GM11168 (cell line): ENCODE measurements at regions not wholly inside any gene's neighbourhood (a gene's known extent, or its start where the extent isn't known, plus 50 kb on each side); places are given as distances from the start of the nearest gene placed in this dataset.
"Not testable (repeated sequence)": the region's sequence is repeated elsewhere in the genome, so short reads cannot be mapped to it uniquely, and the experiment has no call there.

Experiments used
- in situ Hi-C: fragments of 300-500 bp; cut with MboI; formaldehyde crosslinking; loops from one replicate; pipeline ENCODE4 v1.12.0; 2022; ENCODE audit warnings: low sequenced_read_pairs; ENCODE audit not compliant: unreplicated experiment

DNA sequence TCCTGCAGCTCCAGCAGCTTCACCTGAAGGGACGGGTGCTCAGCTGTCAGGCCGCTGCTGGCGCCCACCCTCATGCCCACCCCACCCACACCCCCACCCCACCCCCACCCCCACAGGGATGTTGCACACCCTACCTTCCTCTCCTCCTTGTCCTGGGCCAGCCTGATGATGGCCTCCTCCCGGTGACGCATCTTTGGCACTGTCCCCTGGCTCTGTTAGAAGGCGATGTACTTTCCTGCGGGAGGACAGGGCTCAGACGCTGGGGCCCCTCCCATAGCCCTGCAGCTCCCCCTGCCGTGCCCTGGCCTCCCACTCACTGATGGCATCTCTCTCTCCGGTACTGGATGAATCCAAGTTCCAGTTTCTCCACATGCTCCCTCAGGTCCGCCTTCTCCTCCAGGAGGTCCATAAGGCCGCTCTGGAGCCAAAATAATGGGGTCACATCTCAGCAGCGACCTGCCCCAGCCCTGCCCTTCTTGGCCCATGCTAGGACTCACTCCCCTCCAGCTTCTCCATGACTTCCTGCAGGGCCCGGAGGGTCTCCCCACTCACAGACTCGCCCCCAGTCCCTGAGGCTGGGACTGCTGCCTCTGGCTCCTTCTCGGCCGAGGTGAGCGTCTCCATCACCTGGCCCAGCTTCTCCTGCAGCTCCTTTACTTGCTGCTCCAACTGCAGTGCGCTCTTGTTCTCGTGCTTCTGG is 55.2 kb downstream of the GOLGA8B start:
- in situ Hi-C loops = loop anchor here (25.0 kb wide), 2 partner anchors 291 to 491 kb away; partner anchors contain the start of genes AVEN and EMC4

DNA sequence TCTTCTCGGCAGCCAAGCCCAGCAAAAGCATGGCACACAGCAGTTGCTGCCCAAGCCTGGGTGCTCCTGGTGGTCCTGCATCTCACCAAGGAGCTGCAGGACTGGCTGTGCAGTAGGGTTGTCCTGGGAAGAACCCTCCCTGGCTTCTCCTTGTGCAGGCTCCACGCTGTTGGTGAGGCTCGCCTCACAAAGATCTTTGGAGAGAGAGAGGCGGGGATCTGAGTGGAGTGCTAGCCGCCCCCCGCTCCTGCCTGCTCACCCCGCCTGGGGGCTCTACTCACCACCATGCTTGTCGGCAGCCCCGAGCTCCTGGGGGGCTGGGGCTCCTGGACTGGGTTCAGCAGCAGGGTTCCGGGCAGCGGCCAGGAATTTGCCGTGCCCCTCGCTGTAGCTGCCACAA is 55.8 kb downstream of the GOLGA8B start:
- in situ Hi-C loops = loop anchor here (25.0 kb wide), 2 partner anchors 290 to 490 kb away; partner anchors contain the start of genes AVEN and EMC4

DNA sequence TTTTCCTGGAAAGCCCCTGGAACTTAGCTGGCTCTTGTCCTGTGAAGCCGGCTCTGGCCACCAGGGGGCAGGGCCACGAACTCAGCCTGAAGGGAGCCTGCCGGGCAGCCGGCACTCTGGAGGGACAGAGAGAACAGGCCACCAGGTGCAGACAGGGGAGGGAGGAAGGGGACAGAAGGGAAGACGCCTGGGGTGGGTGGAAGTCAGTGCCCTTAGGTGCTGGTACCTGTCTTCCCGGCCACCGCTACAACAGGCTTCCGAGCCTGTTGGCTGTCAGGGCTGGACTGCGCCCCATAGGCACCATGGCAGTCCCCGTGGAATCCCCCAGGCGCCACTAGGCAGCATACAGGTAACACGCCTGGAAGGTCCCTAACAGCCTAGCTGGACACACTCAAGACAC is 59.6 kb downstream of the GOLGA8B start:
- in situ Hi-C loops = not testable (repeated sequence)

DNA sequence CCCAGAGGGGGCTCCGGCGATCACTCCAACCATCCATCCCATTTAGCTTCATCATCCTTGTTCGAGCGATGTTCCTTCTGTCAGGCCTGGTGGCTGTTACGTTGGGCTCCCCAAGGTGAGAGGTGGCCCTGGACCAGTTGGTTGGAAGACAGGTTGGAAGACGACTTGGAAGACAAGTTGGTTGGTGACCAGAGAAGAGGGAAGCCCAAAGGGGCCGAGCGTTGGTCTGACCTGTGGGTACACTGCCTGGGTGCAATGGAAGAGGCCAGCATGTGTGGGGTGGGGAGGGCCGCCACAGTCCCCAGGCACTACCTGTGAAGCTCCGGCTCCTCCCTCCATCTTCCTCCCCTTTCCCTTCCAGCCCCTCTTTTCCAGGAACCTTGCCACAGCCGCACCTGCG is 60.9 kb downstream of the GOLGA8B start:
- in situ Hi-C loops = not testable (repeated sequence)

DNA sequence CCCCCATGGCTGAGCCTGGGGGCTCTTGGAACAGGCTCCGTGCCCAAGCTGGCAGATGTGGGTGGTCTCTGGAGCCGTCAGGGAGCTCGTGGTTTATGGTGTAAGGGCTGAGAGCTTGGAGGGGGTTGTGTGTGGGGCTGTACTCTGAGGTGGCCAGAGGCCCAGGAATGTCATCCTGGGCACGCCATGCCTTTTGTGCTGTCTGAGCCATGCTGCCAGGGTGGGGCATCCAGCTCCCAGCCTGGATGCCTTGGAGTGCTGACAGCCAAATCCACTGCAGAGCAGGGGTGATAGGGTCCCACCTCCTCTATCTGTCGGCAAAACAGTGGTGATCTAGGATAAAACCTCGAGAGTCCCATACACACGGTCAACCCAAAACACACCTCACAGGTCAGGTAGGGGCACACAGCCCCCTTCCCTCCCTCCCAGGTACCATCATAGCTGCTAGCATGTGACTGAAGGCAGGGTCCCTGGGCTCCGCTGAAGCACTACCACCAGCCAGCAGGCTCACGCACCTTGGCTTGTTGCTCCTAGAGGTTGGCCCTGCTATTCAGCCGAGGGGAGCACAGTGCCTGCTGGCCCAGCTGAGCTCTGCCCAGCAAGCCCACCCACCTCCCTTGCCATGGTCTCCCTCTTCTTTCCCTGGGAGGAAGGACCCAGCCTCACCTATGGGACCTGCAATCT is 61.5 kb downstream of the GOLGA8B start:
- in situ Hi-C loops = not testable (repeated sequence)

DNA sequence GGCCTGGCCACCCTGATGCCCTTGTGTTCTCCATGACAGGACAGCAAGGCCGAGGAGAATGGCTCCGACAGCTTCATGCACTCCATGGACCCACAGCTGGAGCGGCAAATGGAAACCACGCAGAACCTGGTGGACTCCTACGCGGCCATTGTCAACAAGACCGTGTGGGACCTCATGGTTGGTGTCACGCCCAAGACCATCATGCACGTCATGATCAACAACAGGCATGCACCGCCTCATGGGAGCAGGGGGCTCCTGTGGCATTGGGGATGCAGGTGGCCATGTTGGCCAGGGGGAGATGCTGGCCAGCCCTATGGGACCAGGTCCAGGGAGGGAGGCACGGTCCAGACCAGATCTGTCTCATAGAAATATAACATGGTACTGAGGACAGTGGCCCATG is 62.9 kb downstream of the GOLGA8B start:
- in situ Hi-C loops = no loop called here

DNA sequence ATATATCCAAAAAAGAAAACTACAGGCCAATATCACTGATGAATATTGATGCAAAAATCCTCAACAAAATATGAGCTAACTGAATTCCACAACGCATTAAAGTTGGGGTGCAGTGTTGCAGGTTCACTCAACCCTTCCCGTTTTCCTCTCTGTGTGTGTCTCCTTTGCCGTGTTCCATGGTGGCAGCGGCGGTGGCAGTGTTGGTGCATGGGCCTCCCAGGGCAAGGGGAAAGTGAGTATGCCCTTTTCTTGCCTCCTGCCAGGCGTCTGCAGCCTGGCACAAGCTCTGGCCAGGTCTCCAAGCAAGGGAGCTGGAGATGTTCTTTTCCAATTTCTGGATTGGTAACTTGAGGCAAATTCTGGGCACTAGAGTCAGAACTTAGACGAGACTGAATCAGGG is 63.4 kb downstream of the GOLGA8B start:
- in situ Hi-C loops = not testable (repeated sequence)

DNA sequence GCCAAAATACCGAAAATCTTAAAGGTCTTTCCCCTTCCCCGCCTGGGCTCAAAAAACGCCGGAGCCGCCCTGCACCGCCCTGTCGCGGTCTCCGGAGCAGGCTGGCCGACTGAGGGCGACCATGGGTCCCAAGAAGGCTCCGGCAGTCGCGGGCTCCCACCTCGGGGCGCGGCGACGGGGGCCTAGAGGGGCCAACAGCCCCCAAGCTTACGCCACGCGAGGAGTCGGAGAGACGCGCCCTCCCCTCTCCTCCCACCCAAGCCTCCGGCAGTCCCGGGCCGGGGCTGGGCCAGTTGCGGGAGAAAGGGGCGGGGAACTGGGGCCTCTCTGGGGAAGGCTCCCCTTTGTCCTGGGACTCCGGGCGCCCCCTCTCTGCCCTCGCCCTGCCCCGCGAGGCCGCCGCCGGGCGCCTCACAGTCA is 69.2 kb downstream of the GOLGA8B start:
- in situ Hi-C loops = no loop called here

DNA sequence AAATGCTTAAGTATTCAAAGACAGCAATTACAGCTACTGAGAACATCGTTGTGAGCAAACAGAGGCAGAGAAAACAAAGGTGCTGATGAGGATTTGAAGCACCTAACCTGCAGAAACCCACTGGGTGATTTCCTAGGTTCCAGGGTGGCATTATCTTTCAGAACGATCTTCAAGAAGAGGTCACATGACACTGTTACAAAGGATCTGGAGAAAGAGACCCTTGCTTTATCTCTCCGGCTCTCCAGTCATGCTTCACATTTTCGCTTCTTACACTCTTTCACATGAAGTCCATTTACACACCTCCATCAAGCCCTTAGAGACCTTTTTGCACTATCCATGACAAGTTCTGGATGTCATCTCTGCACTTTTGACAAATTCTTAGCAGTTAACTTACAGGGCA is 70.8 kb downstream of the GOLGA8B start:
- in situ Hi-C loops = no loop called here

DNA sequence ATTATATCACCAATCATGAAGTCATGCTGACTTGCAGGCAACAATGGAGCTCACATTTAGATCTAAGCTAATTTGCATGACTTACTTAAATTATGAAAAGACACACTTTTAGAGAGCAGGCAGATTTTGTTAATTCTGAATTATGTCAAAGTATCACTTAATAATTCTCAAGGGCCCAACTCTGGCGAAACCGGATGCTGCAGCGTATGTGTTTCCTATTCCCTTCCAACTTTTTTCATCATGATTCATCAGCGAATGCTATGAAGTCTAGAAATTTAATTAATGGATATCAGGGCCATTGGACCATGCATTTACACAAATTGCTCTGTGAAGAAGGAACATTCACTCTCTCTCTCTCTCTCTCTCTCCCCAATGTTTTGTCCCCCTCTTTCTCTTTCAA is 63.5 kb upstream of the GOLGA8A start:
- in situ Hi-C loops = no loop called here

DNA sequence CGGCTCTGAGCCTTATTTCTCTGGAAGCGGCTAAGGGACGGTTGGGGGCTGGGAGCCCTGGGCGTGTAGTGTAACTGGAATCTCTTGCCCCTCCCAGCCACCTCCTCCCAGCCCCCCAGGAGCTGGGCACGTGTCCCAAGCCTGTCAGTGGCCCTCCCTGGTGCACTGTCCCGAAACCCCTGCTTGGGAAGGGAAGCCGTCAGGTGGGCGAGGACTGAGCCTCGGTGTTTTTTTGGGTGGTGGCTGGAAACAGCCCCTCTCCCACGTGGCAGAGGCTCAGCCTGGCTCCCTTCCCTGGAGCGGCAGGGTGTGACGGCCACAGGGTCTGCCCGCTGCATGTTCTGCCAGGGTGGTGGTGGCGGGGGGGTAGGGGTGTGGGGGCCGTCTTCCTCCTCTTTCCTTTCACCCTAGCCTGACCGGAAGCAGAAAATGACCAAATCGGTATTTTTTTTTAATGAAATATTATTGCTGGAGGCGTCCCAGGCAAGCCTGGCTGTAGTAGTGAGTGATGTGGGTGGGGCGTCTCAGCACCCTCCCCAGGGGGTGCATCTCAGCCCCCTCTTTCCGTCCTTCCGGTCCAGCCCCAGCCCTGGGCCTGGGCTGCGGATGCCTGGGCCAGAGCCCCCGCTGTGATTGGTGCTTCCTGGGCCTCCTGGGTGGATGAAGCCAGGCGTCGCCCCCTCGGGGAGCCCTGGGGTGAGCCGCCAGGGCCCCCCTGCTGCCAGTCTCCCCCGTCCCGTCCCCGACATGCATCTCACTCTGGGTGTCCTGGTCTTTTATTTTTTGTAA is 58.8 kb upstream of the GOLGA8A start:
- in situ Hi-C loops = no loop called here

DNA sequence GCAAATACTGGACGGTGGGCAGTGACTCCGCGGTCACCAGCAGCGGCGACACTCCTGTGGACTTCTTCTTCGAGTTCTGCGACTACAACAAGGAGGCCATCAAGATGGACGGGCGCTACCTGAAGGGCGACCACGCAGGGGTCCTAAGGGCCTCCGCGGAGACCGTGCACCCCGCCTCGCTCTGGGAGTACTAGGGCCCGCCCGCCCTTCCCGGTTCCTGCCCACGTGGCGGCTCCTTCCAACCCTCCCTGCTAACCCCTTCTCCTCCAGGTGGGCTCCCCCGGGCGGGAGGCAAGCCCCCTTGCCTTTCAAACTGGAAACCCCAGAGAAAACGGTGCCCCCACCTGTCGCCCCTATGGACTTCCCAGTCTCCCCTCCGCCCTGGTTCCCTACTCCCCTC is 58.1 kb upstream of the GOLGA8A start:
- in situ Hi-C loops = not testable (repeated sequence)

DNA sequence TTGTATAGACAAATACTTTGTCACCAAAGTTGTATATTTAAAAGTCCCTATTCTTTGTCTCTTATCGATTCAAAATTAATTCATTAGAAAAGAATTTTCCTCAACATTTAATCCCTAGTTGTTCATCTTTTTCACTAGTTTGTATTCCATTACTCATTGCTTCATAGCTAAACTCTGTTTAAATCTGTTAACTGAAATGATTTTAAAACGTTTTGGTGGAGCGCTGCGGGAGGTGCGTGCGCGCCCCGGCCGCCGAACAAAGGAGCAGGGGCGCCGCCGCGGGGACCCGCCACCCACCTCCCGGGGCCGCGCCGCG is 56.4 kb upstream of the GOLGA8A start:
- in situ Hi-C loops = no loop called here

DNA sequence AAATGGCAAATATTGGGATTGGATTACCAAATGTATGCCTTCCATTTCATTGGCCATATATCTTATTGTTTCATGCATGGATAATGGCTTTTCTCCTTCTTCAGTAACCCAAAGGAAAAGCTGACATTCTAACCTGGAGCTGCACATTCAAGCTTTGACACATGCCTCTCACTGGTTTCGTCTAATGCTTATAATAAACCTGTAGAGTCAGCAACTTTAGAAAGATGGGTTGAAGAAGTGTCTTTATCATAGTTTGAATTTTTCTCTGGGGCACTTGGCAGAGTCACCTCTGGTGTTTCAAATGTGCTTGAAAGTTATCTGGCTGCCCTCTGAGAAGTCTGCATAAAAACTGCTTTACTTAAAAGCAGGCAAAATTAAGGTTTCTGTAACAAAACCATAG is 55.4 kb upstream of the GOLGA8A start:
- in situ Hi-C loops = no loop called here

DNA sequence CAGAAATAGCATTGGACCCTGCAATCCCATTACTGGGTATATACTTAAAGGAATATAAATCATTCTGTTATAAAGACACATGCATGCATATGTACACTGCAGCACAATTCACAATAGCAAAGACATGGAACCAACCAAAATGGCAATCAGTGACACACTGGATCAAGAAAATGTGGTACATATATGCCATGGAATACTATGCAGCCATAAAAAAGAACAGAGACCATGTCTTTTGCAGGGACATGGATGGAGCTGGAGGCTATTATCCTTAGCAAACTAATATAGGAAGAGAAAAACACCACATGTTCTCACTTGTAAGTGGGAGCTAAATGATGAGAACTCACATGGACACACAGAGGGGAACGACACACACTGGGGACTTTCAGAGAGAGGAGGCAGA is 53.9 kb upstream of the GOLGA8A start:
- in situ Hi-C loops = not testable (repeated sequence)

DNA sequence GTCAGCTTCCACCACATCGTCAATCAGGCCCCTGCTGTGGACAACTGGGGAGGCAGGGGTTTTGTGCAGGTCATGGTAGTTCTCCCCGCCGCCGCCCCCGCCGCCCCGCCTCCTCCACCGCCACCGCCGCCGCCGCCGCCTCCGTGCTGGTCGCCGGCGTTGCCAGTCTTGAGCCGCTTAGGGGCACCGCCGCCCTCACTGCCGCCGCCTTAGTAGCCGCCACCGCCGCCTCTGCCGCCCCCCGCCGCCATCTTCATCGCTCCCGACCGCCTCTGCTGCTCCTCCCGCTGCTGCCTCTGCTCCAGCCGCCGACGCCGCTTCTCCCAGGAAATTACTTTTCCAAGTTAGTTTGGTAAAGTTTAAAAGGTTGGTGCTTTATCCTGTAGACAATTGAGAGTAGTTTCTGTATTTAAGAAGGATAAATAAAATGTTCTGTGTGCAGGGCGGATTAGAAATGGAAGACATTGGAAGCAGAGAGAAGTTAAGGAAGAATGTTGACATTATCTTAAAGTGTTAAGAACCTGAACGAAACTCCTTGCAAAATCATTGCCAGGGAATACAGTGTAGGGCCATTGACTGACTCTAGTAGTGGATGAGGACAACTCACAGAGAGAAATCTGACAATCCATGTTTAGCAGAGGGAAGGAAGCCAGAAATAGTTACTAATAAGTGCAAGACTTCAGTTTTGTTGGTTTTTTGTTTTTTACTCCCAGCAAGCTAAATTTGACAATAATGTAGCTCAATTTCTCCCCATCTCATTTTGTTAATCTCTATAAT is 53.0 kb upstream of the GOLGA8A start:
- in situ Hi-C loops = no loop called here

DNA sequence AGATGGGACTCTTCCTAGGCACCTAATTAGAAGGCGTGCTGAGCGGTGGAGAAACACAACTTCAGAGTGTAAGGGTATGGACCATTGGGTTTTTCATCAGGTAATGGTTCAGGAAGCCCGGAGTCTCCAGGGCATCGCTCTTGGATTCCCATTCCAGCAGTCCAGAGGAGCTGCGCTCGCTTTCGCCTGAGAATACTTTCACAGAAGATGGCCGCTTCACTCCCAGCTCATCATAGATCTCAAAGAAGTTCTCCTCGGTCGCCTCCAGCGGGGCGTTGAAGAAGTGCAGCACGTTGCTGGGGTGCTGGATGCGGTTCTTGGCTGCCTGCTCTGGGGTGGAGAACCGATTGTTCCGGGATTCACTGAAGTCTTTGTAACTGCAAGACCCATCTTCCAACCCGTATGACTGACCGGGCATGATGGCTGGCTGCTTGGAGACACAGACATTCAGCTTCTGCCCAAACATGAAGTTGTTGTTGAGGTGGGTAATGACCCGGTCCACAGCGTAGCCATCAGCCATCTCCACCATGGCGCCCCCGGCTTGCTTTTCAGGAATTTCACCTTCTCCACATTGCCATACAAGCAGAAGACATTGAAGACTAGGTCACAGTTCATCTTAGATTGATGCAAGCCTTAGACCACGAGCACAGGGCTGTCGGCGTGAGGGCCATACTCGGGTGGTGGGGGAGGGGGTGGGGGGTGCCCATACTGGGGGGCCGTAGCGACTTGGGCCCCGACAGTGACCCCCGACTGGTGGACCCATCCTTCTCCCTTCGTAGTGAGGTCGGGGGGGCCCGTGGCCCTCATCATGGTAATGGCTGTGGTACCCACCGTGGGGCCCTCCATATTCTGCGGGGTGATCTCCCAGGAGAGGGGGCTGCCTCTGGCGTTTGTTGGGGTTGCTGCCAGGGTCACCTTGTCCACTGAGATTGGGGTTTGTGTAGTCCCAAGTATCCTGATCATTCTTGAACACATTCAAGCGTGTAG is 51.7 kb upstream of the GOLGA8A start:
- in situ Hi-C loops = not testable (repeated sequence)
